ENCODE measurements at regions not wholly inside any gene's neighbourhood (a gene's known extent, or its start where the extent isn't known, plus 50 kb on each side); places are given as distances from the start of the nearest gene placed in this dataset.
"Not testable (repeated sequence)": the region's sequence is repeated elsewhere in the genome, so short reads cannot be mapped to it uniquely, and the experiment has no call there.

- peaks cover 4% of the 10 kb centered on the region for H3K27me3 Mint-ChIP-seq
- H3K36me3 Mint-ChIP-seq (ENCODE audit: low read depth): no peaks in the 10 kb centered on the region
- no peak overlapping the region for H3K27ac Mint-ChIP-seq
- ChIA-PET CTCF (no interaction called here), POLR2A (no interaction called here)
- H3K4me1 Mint-ChIP-seq: no peaks in the 10 kb centered on the region
- no peak overlapping the region for H3K4me3 Mint-ChIP-seq
- H3K9me3 Mint-ChIP-seq: no peaks in the 10 kb centered on the region
- DNase-seq: no peak
These were observed 367.5 kb downstream of the CCSER2 start for GRCh38 chr10:84695902-84696301.

- Mint-ChIP-seq H3K36me3 (ENCODE audit: low read depth) (no peaks in the 10 kb centered on the region), H3K9me3 (no peaks in the 10 kb centered on the region), H3K27me3 (peaks cover 6% of the 10 kb centered on the region), H3K4me3 (no peak overlapping the region), H3K27ac (no peak overlapping the region), H3K4me1 (no peaks in the 10 kb centered on the region)
- POLR2A ChIA-PET: no interaction called here
- DNase-seq: no peak
- CTCF ChIA-PET: no interaction called here
These were observed 368.2 kb downstream of the CCSER2 start for GRCh38 chr10:84696610-84697009.

GRCh38 chr10:84698989-84699388, 370.6 kb downstream of the CCSER2 start:
- CTCF ChIA-PET: no interaction called here

GRCh38 chr10:84700668-84701369, 372.4 kb downstream of the CCSER2 start:
- Mint-ChIP-seq H3K27me3 (peaks cover 3% of the 10 kb centered on the region), H3K36me3 (ENCODE audit: low read depth) (no peaks in the 10 kb centered on the region), H3K4me1 (no peaks in the 10 kb centered on the region), H3K9me3 (no peaks in the 10 kb centered on the region), H3K27ac (no peak overlapping the region), H3K4me3 (no peak overlapping the region)
- DNase-seq: no peak
- POLR2A ChIA-PET: no interaction called here
- CTCF ChIA-PET: no interaction called here

More at GRCh38 chr10:84698989-84699388, 370.6 kb downstream of the CCSER2 start:
- Mint-ChIP-seq H3K27me3 (peaks cover 3% of the 10 kb centered on the region), H3K9me3 (no peaks in the 10 kb centered on the region), H3K36me3 (ENCODE audit: low read depth) (no peaks in the 10 kb centered on the region), H3K4me3 (no peak overlapping the region), H3K4me1 (no peaks in the 10 kb centered on the region), H3K27ac (no peak overlapping the region)
- DNase-seq: no peak
- POLR2A ChIA-PET: no interaction called here

DNA sequence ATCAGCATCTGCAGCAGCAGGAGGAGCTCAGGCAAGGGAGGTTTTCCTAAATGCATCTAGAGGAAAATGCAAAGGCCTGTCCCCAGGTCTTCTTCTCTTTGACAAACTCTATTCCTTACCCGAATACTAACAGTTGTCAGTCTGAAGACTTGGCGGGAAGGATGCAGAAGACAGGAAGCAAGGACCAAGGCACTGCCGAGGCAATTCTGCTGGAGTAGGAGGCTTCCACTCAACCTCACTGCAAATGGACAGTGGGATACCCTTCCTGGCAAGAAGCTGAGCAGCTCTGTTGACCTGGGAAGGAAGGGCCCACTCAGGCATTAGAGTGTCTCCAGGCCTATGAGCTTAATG, 373.0 kb downstream of the CCSER2 start:
- ChIA-PET POLR2A (no interaction called here), CTCF (interaction anchor here (0.5 kb wide), 1 partner anchor 364 kb away, joined by 3 read pairs; no protein-coding TSS in a partner anchor)
- DNase-seq: no peak
- peaks cover 3% of the 10 kb centered on the region for H3K27me3 Mint-ChIP-seq
- H3K9me3 Mint-ChIP-seq: no peaks in the 10 kb centered on the region
- H3K4me1 Mint-ChIP-seq: no peaks in the 10 kb centered on the region
- no peaks in the 10 kb centered on the region for H3K36me3 Mint-ChIP-seq (ENCODE audit: low read depth)
- H3K27ac Mint-ChIP-seq: no peak overlapping the region
- H3K4me3 Mint-ChIP-seq: no peak overlapping the region

- H3K27me3 Mint-ChIP-seq: peaks cover 3% of the 10 kb centered on the region
- no peaks in the 10 kb centered on the region for H3K9me3 Mint-ChIP-seq
- no peaks in the 10 kb centered on the region for H3K4me1 Mint-ChIP-seq
- DNase-seq: no peak
- ChIA-PET POLR2A (no interaction called here), CTCF (no interaction called here)
- no peaks in the 10 kb centered on the region for H3K36me3 Mint-ChIP-seq (ENCODE audit: low read depth)
- H3K27ac Mint-ChIP-seq: no peak overlapping the region
- H3K4me3 Mint-ChIP-seq: no peak overlapping the region
These were observed 375.7 kb downstream of the CCSER2 start for GRCh38 chr10:84704101-84704500.

GRCh38 chr10:84706431-84706830, 378.0 kb downstream of the CCSER2 start:
- no peak for DNase-seq
- Mint-ChIP-seq H3K36me3 (ENCODE audit: low read depth) (no peaks in the 10 kb centered on the region), H3K4me3 (no peak overlapping the region), H3K4me1 (no peaks in the 10 kb centered on the region), H3K9me3 (no peaks in the 10 kb centered on the region), H3K27ac (no peak overlapping the region), H3K27me3 (peaks cover 4% of the 10 kb centered on the region)
- ChIA-PET POLR2A (no interaction called here), CTCF (no interaction called here)

- H3K4me1 Mint-ChIP-seq: no peaks in the 10 kb centered on the region
- H3K4me3 Mint-ChIP-seq: no peak overlapping the region
- peaks cover 6% of the 10 kb centered on the region for H3K27me3 Mint-ChIP-seq
- CTCF ChIA-PET: no interaction called here
- no peaks in the 10 kb centered on the region for H3K36me3 Mint-ChIP-seq (ENCODE audit: low read depth)
- no peak overlapping the region for H3K27ac Mint-ChIP-seq
- no peaks in the 10 kb centered on the region for H3K9me3 Mint-ChIP-seq
- POLR2A ChIA-PET: no interaction called here
- no peak for DNase-seq
These were observed 378.5 kb downstream of the CCSER2 start for GRCh38 chr10:84706875-84707274.

GRCh38 chr10:84715911-84716310, 387.5 kb downstream of the CCSER2 start:
- DNase-seq: peak; percentile 10
- H3K9me3 Mint-ChIP-seq: no peaks in the 10 kb centered on the region
- ChIA-PET POLR2A (no interaction called here), CTCF (no interaction called here)
- no peaks in the 10 kb centered on the region for H3K36me3 Mint-ChIP-seq (ENCODE audit: low read depth)
- no peak overlapping the region for H3K4me3 Mint-ChIP-seq
- no peaks in the 10 kb centered on the region for H3K4me1 Mint-ChIP-seq
- H3K27me3 Mint-ChIP-seq: peaks cover 3% of the 10 kb centered on the region
- no peak overlapping the region for H3K27ac Mint-ChIP-seq

DNA sequence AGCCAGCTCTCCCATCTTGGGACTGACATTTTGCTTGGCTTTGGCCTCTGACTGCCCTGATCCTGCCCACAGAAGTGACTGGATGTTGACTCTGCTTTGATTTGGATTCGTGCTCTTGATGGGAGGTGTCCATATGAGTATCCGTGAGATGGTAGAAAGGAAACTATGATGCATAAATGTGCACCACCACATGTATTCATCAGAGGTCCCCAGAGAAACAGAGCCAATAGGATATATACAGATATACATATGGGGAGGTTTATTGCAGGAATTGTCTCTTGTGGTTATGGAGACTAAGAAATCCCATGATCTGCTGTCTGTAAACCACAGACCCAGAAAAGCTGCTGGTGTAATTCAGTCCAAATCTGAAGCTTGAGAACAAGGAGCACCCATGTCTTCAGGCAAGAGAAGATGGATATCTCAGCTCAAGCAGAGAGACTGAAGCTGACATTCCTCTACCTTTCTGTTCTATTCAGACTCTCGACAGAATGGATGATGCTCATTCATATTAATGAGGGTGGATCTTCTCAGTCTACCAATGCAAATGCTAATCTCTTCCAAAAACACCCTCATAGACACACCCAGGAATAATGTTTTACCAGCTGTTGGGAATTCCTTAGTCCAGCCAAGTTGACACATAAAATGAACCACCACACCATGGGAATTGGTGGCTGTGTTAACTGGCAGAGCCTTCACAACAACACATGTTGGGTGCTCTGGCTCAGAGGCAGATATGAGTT, 390.7 kb downstream of the CCSER2 start:
- no peak for DNase-seq
- ChIA-PET CTCF (no interaction called here), POLR2A (no interaction called here)
- Mint-ChIP-seq H3K27me3 (no peaks in the 10 kb centered on the region), H3K27ac (no peak overlapping the region), H3K4me1 (no peaks in the 10 kb centered on the region), H3K9me3 (no peaks in the 10 kb centered on the region), H3K4me3 (no peak overlapping the region), H3K36me3 (ENCODE audit: low read depth) (no peaks in the 10 kb centered on the region)

DNA sequence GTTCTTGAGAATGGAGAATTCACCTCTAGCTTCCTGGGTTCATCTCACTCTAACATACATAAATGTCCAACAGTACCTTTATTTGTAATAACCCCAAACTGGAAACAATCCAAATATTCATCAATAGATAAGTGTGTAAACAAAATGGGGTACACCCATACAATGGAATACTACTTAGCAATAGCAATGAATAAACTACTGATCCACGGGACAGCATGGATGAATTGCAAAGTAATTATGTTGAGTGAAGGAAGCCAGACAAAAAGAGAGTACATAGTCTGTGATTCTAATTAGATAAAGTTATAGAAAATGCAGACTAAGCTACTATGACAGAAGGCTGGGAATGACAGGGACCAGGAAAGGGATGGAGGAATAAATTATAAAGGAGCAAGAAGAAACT, 391.3 kb downstream of the CCSER2 start:
- Mint-ChIP-seq H3K4me1 (no peaks in the 10 kb centered on the region), H3K27ac (no peak overlapping the region), H3K27me3 (no peaks in the 10 kb centered on the region), H3K9me3 (no peaks in the 10 kb centered on the region), H3K36me3 (ENCODE audit: low read depth) (no peaks in the 10 kb centered on the region), H3K4me3 (no peak overlapping the region)
- CTCF ChIA-PET: no interaction called here
- DNase-seq: no peak
- POLR2A ChIA-PET: no interaction called here

DNA sequence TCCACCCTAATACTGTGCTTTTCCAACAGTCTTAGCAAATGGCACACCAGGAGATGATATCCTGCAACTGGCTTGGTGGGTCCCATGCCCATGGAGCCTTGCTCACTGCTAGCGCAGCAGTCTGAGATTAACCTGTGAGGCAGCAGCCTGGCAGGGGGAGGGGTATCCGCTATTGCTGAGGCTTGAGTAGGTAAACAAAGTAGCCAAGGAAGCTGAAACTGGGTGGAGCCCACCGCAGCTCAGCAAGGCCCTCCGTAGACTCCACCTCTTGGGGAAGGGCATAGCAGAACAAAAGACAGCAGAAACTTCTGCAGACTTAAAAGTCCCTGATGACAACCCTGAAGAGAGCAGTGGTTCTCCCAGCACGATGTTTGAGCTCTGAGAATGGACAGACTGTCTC, 399.0 kb downstream of the CCSER2 start:
- Mint-ChIP-seq H3K27me3 (no peaks in the 10 kb centered on the region), H3K4me3 (no peak overlapping the region), H3K9me3 (peaks cover 2% of the 10 kb centered on the region), H3K4me1 (no peaks in the 10 kb centered on the region), H3K27ac (no peak overlapping the region), H3K36me3 (ENCODE audit: low read depth) (no peaks in the 10 kb centered on the region)
- DNase-seq: no peak
- ChIA-PET POLR2A (no interaction called here), CTCF (no interaction called here)

DNA sequence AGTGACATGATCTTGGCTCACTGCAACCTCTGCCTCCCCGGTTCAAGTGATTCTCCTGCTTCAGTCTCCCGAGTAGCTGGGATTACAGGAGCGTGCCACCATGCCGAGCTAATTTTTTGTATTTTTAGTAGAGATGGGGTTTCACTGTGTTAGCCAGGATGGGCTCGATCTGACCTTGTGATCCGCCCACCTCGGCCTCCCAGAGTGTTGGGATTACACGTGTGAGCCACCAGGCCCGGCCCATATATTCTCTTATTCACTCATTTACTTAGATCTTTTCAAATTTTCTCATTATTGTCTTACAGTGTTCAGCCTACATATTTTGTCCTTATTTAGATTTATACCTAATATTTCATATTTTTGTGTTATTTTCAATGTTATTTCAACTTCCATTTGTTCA, 410.7 kb downstream of the CCSER2 start:
- H3K9me3 Mint-ChIP-seq; H3K4me3 Mint-ChIP-seq; POLR2A ChIA-PET; H3K36me3 Mint-ChIP-seq (ENCODE audit: low read depth); H3K4me1 Mint-ChIP-seq; CTCF ChIA-PET; DNase-seq; H3K27me3 Mint-ChIP-seq; H3K27ac Mint-ChIP-seq: not testable (repeated sequence)

DNA sequence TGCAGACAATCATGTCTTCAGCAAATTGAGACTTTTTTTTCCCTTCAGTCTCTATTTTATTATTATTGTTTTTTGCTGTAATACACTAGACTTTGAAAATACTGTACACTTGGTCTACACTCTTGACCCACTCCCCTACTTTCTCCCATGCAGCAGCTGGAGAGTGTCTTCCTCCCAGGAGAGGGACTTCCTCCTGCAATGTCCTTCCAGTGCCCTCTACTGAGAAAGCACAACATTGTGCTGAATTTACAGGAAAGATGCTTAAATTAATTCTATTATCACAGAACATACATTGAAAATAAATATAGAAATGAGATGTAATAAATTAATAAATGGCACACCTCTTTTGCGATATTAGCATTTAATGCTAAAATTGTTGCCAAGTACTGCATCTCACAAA, 411.3 kb downstream of the CCSER2 start:
- Mint-ChIP-seq H3K36me3 (ENCODE audit: low read depth) (no peaks in the 10 kb centered on the region), H3K9me3 (no peaks in the 10 kb centered on the region), H3K27ac (no peak overlapping the region), H3K4me1 (no peaks in the 10 kb centered on the region), H3K27me3 (no peaks in the 10 kb centered on the region), H3K4me3 (no peak overlapping the region)
- no peak for DNase-seq
- CTCF ChIA-PET: no interaction called here
- POLR2A ChIA-PET: no interaction called here

All from activated CD4-positive, alpha-beta T cell treated with anti-CD3 and anti-CD28 coated beads, Interleukin-2, amount 10 ng/mL, durations not matched to agents 7 days and 5 days (primary cell).